ENCODE measurements at regions not wholly inside any gene's neighbourhood (a gene's known extent, or its start where the extent isn't known, plus 50 kb on each side); places are given as distances from the start of the nearest gene placed in this dataset.

- TF ChIP-seq CEBPB (IDR thresholded peaks at IDR 0.05; ENCODE audit: low read depth) (no peak), SP1 (IDR thresholded peaks at IDR 0.05; ENCODE audit: low read depth) (no peak), POLR2A (IDR thresholded peaks at IDR 0.05; ENCODE audit: borderline replicate concordance, extremely low read depth, insufficient read depth, insufficient read length) (no peak), CTCF (IDR thresholded peaks at IDR 0.05 in 2 of 3, conservative IDR thresholded peaks at IDR 0.05 in 1 of 3; ENCODE audit: borderline replicate concordance in 1 of 3, insufficient read depth in 1 of 3, low read depth in 2 of 3, low read length in 2 of 3) (no peak), POLR2AphosphoS5 (IDR thresholded peaks at IDR 0.05; ENCODE audit: low read depth, low read length) (no peak), FOSL1 (IDR thresholded peaks at IDR 0.05; ENCODE audit: low read depth) (no peak), EZH2phosphoT487 (IDR thresholded peaks at IDR 0.05; ENCODE audit: borderline replicate concordance) (no peak), REST (IDR thresholded peaks at IDR 0.05; ENCODE audit: low read depth) (no peak), EZH2 (IDR thresholded peaks at IDR 0.05) (no peak), ATF3 (IDR thresholded peaks at IDR 0.05) (no peak), YY1 (IDR thresholded peaks at IDR 0.05; ENCODE audit: extremely low read depth, insufficient replicate concordance, low read depth, low read length) (no peak), RAD21 (IDR thresholded peaks at IDR 0.05; ENCODE audit: low read depth) (no peak), SIN3A (IDR thresholded peaks at IDR 0.05; ENCODE audit: low read depth) (no peak), MAX (IDR thresholded peaks at IDR 0.05) (no peak)
These were observed 57.3 kb upstream of the PTGFRN start for GRCh38 chr1:116852367-116852766.
